Liver (tissue), 8 donors: ENCODE measurements at regions not wholly inside any gene's neighbourhood (a gene's known extent, or its start where the extent isn't known, plus 50 kb on each side); places are given as distances from the start of the nearest gene placed in this dataset.

Experiments
- DNase-seq: peaks from one replicate; pipeline ENCODE4 v3.0.0-alpha.2; 2017; ENCODE audit warnings: low spot score
- H3K27ac ChIP-seq, 2 donors: one replicate each; pipeline ENCODE4 v1.7.0; 2013; ENCODE audit warnings: inconsistent platforms in 2 of 2, low read length in 2 of 2, control low read depth in 1 of 2, low read depth in 1 of 2, mild to moderate bottlenecking in 1 of 2
- H3K27me3 ChIP-seq, 4 donors: one replicate each; pipeline versions ENCODE4 v1.6.1 to v1.7.0; 2013; ENCODE audit warnings: low read length in 3 of 4, inconsistent platforms in 1 of 4, mild to moderate bottlenecking in 1 of 4, moderate library complexity in 1 of 4; ENCODE audit not compliant: control insufficient read depth in 4 of 4, insufficient read depth in 4 of 4
- H3K36me3 ChIP-seq, 4 donors: one replicate each; pipeline versions ENCODE4 v1.6.1 to v1.7.0; 2013; ENCODE audit warnings: low read length in 3 of 4, mild to moderate bottlenecking in 3 of 4, low read depth in 1 of 4, moderate library complexity in 1 of 4; ENCODE audit not compliant: control insufficient read depth in 4 of 4, insufficient read depth in 3 of 4
- H3K4me1 ChIP-seq, 4 donors: one replicate each; pipeline versions ENCODE4 v1.6.1 to v1.7.0; 2013; ENCODE audit warnings: low read length in 3 of 4, mild to moderate bottlenecking in 3 of 4, moderate library complexity in 1 of 4; ENCODE audit not compliant: control insufficient read depth in 4 of 4, insufficient read depth in 4 of 4
- H3K4me3 ChIP-seq, 3 donors: one replicate each; pipeline versions ENCODE4 v1.6.1 to v1.7.0; 2013; ENCODE audit warnings: low read length in 3 of 3, control low read depth in 1 of 3, low read depth in 1 of 3, mild to moderate bottlenecking in 1 of 3
- H3K9ac ChIP-seq, 2 donors: one replicate each; pipeline ENCODE4 v1.7.0; 2013; ENCODE audit warnings: low read length in 2 of 2, mild to moderate bottlenecking in 2 of 2, moderate library complexity in 2 of 2, control low read depth in 1 of 2, low read depth in 1 of 2
- H3K9me3 ChIP-seq, 4 donors: one replicate each; pipeline versions ENCODE4 v1.6.1 to v1.7.0; 2013; ENCODE audit warnings: low read length in 3 of 4; ENCODE audit not compliant: control insufficient read depth in 4 of 4
- EGR1 ChIP-seq, 2 donors: IDR thresholded peaks; 2 replicates each; pipeline ENCODE4 v1.6.1; 2016 to 2018; ENCODE audit warnings: antibody characterized with exemption in 2 of 2, low read depth in 2 of 2
- FOXA1 ChIP-seq: IDR thresholded peaks from 2 replicates; pipeline ENCODE4 v1.6.1; 2016; ENCODE audit warnings: antibody characterized with exemption
- FOXA2 ChIP-seq: IDR thresholded peaks from 2 replicates; pipeline ENCODE4 v1.6.1; 2016; ENCODE audit warnings: antibody characterized with exemption
- HNF4A ChIP-seq, 2 donors: conservative IDR thresholded peaks; 2 replicates each; pipeline ENCODE4 v1.6.1; 2016; ENCODE audit warnings: antibody characterized with exemption in 2 of 2, mild to moderate bottlenecking in 2 of 2
- HNF4G ChIP-seq: IDR thresholded peaks from 2 replicates; pipeline ENCODE4 v1.6.1; 2016; ENCODE audit warnings: antibody characterized with exemption
- JUND ChIP-seq, 2 donors: IDR thresholded peaks; 2 replicates each; pipeline ENCODE4 v1.6.1; 2016; ENCODE audit warnings: antibody characterized with exemption in 2 of 2
- NR2F2 ChIP-seq: IDR thresholded peaks from 2 replicates; pipeline ENCODE4 v1.6.1; 2016; ENCODE audit warnings: antibody characterized with exemption
- RAD21 ChIP-seq, 2 donors: IDR thresholded peaks; 2 replicates each; pipeline ENCODE4 v1.6.1; 2016; ENCODE audit warnings: antibody characterized with exemption in 2 of 2, mild to moderate bottlenecking in 2 of 2
- REST ChIP-seq: IDR thresholded peaks from 2 replicates; pipeline ENCODE4 v1.6.1; 2016; ENCODE audit warnings: antibody characterized with exemption, mild to moderate bottlenecking
- RXRA ChIP-seq, 2 donors: IDR thresholded peaks; 2 replicates each; pipeline ENCODE4 v1.6.1; 2017 to 2018; ENCODE audit warnings: antibody characterized with exemption in 2 of 2, mild to moderate bottlenecking in 1 of 2
- SP1 ChIP-seq: IDR thresholded peaks from 2 replicates; pipeline ENCODE4 v1.6.1; 2018; ENCODE audit warnings: antibody characterized with exemption, mild to moderate bottlenecking
- YY1 ChIP-seq: IDR thresholded peaks from 2 replicates; pipeline ENCODE4 v1.6.1; 2016; ENCODE audit warnings: antibody characterized with exemption, mild to moderate bottlenecking
- WGBS: extraction: QIAGEN DNeasy Blood & Tissue Kit; methylation state at CpG from one replicate; pipeline ENCODE4 v1.1.7; 2013; 5-methylcytosine and 5-hydroxymethylcytosine counted together
- TF ChIP-seq, protein P1 (sequence below): fragments of 150-350 bp; IDR thresholded peaks from 2 replicates; pipeline ENCODE4 v1.5.1; 2017; ENCODE audit warnings: improper control_type of control experiment, low read depth, low read length; ENCODE audit not compliant: missing input control
- TF ChIP-seq, protein P2 (sequence below): IDR thresholded peaks from 2 replicates; pipeline ENCODE4 v1.6.1; 2016; ENCODE audit warnings: antibody characterized with exemption
- TF ChIP-seq, protein P3 (sequence below): IDR thresholded peaks from 2 replicates; pipeline ENCODE4 v1.6.1; 2016; ENCODE audit warnings: antibody characterized with exemption
- donor health status: healthy.
- donor health status: healthy.
- donor health status: healthy.
- donor health status: healthy.
- donor health status: healthy.

- DNase-seq, result no peak
- no peak overlapping the region for H3K4me3 ChIP-seq
- 80% methylated on average over 1 of the region's 1 CpG for WGBS
- no peak overlapping the region for H3K27ac ChIP-seq
- H3K4me1 ChIP-seq, result no peaks in the 10 kb centered on the region
- peaks cover 0 to 5% (median 0%) of the 10 kb centered on the region in 4 donors for H3K27me3 ChIP-seq
- H3K9ac ChIP-seq, result no peak overlapping the region
- TF ChIP-seq HNF4A (conservative IDR thresholded peaks at IDR 0.05) (no peak), HNF4G (no peak), FOXA1 (no peak), SP1 (no peak), NR2F2 (no peak)
- TF ChIP-seq, protein P1, sequence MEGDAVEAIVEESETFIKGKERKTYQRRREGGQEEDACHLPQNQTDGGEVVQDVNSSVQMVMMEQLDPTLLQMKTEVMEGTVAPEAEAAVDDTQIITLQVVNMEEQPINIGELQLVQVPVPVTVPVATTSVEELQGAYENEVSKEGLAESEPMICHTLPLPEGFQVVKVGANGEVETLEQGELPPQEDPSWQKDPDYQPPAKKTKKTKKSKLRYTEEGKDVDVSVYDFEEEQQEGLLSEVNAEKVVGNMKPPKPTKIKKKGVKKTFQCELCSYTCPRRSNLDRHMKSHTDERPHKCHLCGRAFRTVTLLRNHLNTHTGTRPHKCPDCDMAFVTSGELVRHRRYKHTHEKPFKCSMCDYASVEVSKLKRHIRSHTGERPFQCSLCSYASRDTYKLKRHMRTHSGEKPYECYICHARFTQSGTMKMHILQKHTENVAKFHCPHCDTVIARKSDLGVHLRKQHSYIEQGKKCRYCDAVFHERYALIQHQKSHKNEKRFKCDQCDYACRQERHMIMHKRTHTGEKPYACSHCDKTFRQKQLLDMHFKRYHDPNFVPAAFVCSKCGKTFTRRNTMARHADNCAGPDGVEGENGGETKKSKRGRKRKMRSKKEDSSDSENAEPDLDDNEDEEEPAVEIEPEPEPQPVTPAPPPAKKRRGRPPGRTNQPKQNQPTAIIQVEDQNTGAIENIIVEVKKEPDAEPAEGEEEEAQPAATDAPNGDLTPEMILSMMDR, result no peak
- H3K36me3 ChIP-seq, result no peaks in the 10 kb centered on the region
- H3K9me3 ChIP-seq, result no peaks in the 10 kb centered on the region
These were observed 932.8 kb upstream of the SLITRK6 start for GRCh38 chr13:86731987-86732386.

GRCh38 chr13:86737334-86737932 is 933.7 kb upstream of the SLITRK5 start:
- Histone ChIP-seq H3K36me3 (no peaks in the 10 kb centered on the region), H3K9ac (no peak overlapping the region), H3K9me3 (no peaks in the 10 kb centered on the region), H3K27me3 (no peaks in the 10 kb centered on the region), H3K4me1 (no peaks in the 10 kb centered on the region), H3K27ac (no peak overlapping the region), H3K4me3 (no peak overlapping the region)
- no peak for DNase-seq
- TF ChIP-seq FOXA1, result no peak
- TF ChIP-seq, protein P2, sequence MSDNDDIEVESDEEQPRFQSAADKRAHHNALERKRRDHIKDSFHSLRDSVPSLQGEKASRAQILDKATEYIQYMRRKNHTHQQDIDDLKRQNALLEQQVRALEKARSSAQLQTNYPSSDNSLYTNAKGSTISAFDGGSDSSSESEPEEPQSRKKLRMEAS, result no peak
- no peak for TF ChIP-seq RXRA (IDR thresholded peaks at IDR 0.05)
- no peak for TF ChIP-seq EGR1 (IDR thresholded peaks at IDR 0.05; ENCODE audit: low read depth in 2 of 2)
- no peak for TF ChIP-seq YY1
- no peak for TF ChIP-seq HNF4G
- TF ChIP-seq HNF4A (conservative IDR thresholded peaks at IDR 0.05), result no peak
- TF ChIP-seq, protein P1, result no peak
- TF ChIP-seq, protein P3, sequence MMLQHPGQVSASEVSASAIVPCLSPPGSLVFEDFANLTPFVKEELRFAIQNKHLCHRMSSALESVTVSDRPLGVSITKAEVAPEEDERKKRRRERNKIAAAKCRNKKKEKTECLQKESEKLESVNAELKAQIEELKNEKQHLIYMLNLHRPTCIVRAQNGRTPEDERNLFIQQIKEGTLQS, result no peak
- 34% methylated on average over 1 of the region's 1 CpG for WGBS

DNA sequence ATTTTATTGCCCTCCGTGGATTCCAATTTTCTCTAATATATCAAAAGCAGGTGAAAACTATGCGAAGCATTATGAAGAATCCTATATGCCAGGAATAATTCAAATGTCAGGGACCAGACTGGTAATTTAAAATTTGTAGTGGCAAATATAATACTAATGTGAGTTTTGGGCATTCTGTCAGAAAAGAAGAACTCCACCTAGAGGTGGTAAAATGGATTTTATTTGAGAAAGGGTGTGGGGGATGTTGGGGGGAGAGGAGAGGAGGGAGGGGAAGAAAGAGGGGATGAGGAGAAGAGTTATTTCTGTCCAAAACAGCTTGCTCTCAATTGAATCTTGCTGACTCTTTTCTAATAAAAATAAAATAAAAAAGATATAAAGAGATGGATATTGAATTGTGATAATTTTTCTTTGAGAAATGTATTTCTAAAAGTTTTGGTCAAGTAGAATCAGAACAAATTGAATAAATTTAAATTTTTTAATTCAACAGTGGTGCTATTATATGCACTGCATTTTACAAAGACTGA is 929.3 kb upstream of the SLITRK5 start:
- TF ChIP-seq, protein P1, result no peak
- TF ChIP-seq REST (no peak), JUND (IDR thresholded peaks at IDR 0.05) (no peak), YY1 (no peak), HNF4G (no peak), FOXA2 (no peak), RAD21 (IDR thresholded peaks at IDR 0.05) (no peak), SP1 (no peak), EGR1 (IDR thresholded peaks at IDR 0.05; ENCODE audit: low read depth in 2 of 2) (no peak)
- TF ChIP-seq, protein P3, result no peak
- TF ChIP-seq, protein P2, result no peak
- Histone ChIP-seq H3K27ac (no peak overlapping the region), H3K9me3 (no peaks in the 10 kb centered on the region), H3K4me1 (no peaks in the 10 kb centered on the region), H3K36me3 (no peaks in the 10 kb centered on the region), H3K4me3 (no peak overlapping the region), H3K27me3 (no peaks in the 10 kb centered on the region), H3K9ac (no peak overlapping the region)
- WGBS, result 51% methylated on average over 2 of the region's 2 CpGs
- DNase-seq, result no peak
